C4-2B (cell line): ENCODE measurements at regions not wholly inside any gene's neighbourhood (a gene's known extent, or its start where the extent isn't known, plus 50 kb on each side); places are given as distances from the start of the nearest gene placed in this dataset.

Experiments used
- CTCF ChIP-seq: fragments of 450-650 bp; conservative IDR thresholded peaks from 2 replicates; pipeline ENCODE4 v1.5.1; 2017; ENCODE audit warnings: mild to moderate bottlenecking
- ZFX ChIP-seq: fragments of 450-650 bp; IDR thresholded peaks from 2 replicates; pipeline ENCODE4 v1.6.1; 2017

GRCh38 chr3:43872901-43873300 is 182.2 kb downstream of the ABHD5 start:
- TF ChIP-seq CTCF = no peak
- no peak for TF ChIP-seq ZFX
